ENCODE measurements at regions not wholly inside any gene's neighbourhood (a gene's known extent, or its start where the extent isn't known, plus 50 kb on each side); places are given as distances from the start of the nearest gene placed in this dataset.

DNA sequence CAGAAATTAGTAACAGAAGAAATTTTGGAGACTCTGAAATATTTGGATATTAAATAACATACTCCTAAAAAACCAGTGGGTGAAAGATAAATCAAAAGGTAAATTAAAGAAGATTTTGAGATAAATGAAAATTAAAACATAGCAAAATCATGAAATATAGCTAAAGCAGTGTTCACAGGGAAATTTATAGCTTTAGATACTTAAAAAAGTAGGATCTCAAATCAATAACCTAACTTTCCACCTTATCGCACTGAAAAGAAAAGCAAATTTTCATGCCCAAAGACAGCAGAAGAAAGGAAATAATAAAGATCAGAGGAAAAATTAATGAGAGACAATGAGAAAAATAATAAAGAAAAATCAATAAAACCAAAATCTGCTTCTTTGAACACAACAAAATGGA is 135.1 kb upstream of the KLF7 start:
- Histone ChIP-seq H3K4me3 (replicated peaks; ENCODE audit: insufficient read depth, low read length) (no peak overlapping the region), H3K27me3 (ENCODE audit: insufficient read depth, poor library complexity, severe bottlenecking) (no peaks in the 10 kb centered on the region), H3K27ac (replicated peaks) (no peak overlapping the region)
- no peak for DNase-seq (ENCODE audit: low read depth in 1 of 2, low spot score in 1 of 2)
- no peak for TF ChIP-seq REST (IDR thresholded peaks at IDR 0.05; ENCODE audit: insufficient replicate concordance, low read depth)
- TF ChIP-seq POLR2AphosphoS5 (IDR thresholded peaks at IDR 0.05; ENCODE audit: low read depth): no peak
- TF ChIP-seq, protein P1, sequence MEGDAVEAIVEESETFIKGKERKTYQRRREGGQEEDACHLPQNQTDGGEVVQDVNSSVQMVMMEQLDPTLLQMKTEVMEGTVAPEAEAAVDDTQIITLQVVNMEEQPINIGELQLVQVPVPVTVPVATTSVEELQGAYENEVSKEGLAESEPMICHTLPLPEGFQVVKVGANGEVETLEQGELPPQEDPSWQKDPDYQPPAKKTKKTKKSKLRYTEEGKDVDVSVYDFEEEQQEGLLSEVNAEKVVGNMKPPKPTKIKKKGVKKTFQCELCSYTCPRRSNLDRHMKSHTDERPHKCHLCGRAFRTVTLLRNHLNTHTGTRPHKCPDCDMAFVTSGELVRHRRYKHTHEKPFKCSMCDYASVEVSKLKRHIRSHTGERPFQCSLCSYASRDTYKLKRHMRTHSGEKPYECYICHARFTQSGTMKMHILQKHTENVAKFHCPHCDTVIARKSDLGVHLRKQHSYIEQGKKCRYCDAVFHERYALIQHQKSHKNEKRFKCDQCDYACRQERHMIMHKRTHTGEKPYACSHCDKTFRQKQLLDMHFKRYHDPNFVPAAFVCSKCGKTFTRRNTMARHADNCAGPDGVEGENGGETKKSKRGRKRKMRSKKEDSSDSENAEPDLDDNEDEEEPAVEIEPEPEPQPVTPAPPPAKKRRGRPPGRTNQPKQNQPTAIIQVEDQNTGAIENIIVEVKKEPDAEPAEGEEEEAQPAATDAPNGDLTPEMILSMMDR (IDR thresholded peaks at IDR 0.05; ENCODE audit: insufficient read depth, low read length): no peak
- no peak for TF ChIP-seq GABPA (IDR thresholded peaks at IDR 0.05; ENCODE audit: low read depth)
- TF ChIP-seq SPI1 (IDR thresholded peaks at IDR 0.05; ENCODE audit: borderline replicate concordance, low read depth): no peak

DNA sequence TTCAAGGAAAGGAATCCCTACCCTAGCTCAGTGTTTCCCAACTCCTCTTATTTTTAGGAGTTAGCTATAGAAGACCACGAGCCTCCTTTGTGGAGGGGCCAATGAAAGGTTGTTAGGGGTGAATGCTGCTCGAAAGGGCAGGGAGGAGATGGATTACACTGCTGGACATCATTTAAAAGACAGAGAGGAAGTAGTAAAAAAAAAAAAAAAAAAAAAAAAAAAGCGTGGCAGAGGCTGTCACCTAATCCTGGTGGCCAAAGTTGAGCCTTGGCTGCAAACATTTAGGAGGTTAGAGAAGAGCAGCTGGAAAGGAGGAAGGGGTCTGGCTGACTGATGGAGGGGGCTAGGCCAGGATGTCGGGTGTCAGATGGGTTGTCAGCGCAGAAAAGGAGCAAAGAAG is 139.0 kb upstream of the KLF7 start:
- no peak overlapping the region for H3K4me3 ChIP-seq (replicated peaks; ENCODE audit: insufficient read depth, low read length)
- no peak for DNase-seq (ENCODE audit: low read depth in 1 of 2, low spot score in 1 of 2)
- H3K27ac ChIP-seq (replicated peaks): no peak overlapping the region
- H3K27me3 ChIP-seq (ENCODE audit: insufficient read depth, poor library complexity, severe bottlenecking): no peaks in the 10 kb centered on the region
- TF ChIP-seq REST (IDR thresholded peaks at IDR 0.05; ENCODE audit: insufficient replicate concordance, low read depth): no peak
- no peak for TF ChIP-seq GABPA (IDR thresholded peaks at IDR 0.05; ENCODE audit: low read depth)
- TF ChIP-seq, protein P1 (IDR thresholded peaks at IDR 0.05; ENCODE audit: insufficient read depth, low read length): no peak
- TF ChIP-seq POLR2AphosphoS5 (IDR thresholded peaks at IDR 0.05; ENCODE audit: low read depth): no peak
- TF ChIP-seq SPI1 (IDR thresholded peaks at IDR 0.05; ENCODE audit: borderline replicate concordance, low read depth): no peak

DNA sequence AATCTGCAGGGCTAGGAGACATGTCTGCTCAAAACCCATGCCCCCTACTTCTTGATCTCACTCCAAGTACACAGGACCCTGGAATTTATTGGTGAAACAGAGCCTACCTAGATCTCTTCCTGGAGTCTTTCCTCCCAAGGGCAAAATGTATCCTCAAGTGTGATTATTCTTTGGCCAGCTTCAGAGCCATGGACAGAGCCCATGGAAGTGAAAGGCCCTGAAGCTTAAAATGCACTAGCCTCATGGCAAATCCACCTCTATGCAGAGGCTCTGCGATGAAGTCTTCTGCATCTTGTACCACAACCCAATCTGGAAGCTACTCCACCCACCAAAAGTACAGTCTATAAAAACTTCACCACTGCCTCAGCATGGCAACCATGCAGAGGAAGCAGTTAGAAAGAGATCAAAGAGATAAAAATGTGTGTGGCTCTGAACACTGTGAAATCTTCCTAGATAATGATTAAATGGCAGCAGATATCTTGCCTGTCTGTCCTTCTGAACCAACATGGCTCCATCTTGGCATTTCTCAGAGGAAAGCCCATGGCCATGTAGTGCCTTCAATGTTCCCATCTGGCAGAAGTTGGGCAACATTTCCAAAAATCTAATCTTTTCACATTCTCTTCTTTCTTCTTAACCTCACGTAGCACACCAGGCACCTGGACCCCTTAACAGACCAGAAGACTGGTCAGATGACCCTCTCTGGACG is 142.9 kb upstream of the KLF7 start:
- DNase-seq (ENCODE audit: low read depth in 1 of 2, low spot score in 1 of 2): no peak
- no peaks in the 10 kb centered on the region for H3K27me3 ChIP-seq (ENCODE audit: insufficient read depth, poor library complexity, severe bottlenecking)
- TF ChIP-seq, protein P1 (IDR thresholded peaks at IDR 0.05; ENCODE audit: insufficient read depth, low read length): no peak
- TF ChIP-seq POLR2AphosphoS5 (IDR thresholded peaks at IDR 0.05; ENCODE audit: low read depth) (no peak), REST (IDR thresholded peaks at IDR 0.05; ENCODE audit: insufficient replicate concordance, low read depth) (peak; percentile 82), SPI1 (IDR thresholded peaks at IDR 0.05; ENCODE audit: borderline replicate concordance, low read depth) (no peak), GABPA (IDR thresholded peaks at IDR 0.05; ENCODE audit: low read depth) (no peak)
- H3K4me3 ChIP-seq (replicated peaks; ENCODE audit: insufficient read depth, low read length): no peak overlapping the region
- no peak overlapping the region for H3K27ac ChIP-seq (replicated peaks)

Data from HL-60 (cell line).